Adrenal gland (tissue), 9 donors: ENCODE measurements at regions not wholly inside any gene's neighbourhood (a gene's known extent, or its start where the extent isn't known, plus 50 kb on each side); places are given as distances from the start of the nearest gene placed in this dataset.

ENCODE experiments used
- DNase-seq, 7 donors: peaks; one replicate each; pipeline ENCODE4 v3.0.0-alpha.2; 2019 to 2020
- H3K27ac ChIP-seq, 5 donors: fragments of 200-600 bp; sonication (generic) in 4 of 5; 1 replicate in 3 of 5; 2 replicates in 2 of 5; pipeline versions ENCODE4 v1.5.1 to v1.8.0; 2016 to 2020; ENCODE audit warnings: mild to moderate bottlenecking in 1 of 5
- H3K27me3 ChIP-seq: fragments of 200-600 bp; 2 replicates; pipeline ENCODE4 v1.8.0; 2021
- H3K36me3 ChIP-seq, 2 donors: fragments of 200-600 bp; replicated peaks in 1 of 2; 1 replicate in 1 of 2; 2 replicates in 1 of 2; pipeline versions ENCODE4 v1.5.1 to v1.8.0; 2018 to 2022
- H3K4me1 ChIP-seq, 2 donors: fragments of 200-600 bp; replicated peaks in 1 of 2; 1 replicate in 1 of 2; 2 replicates in 1 of 2; pipeline versions ENCODE4 v1.5.1 to v1.8.0; 2018 to 2021
- H3K4me3 ChIP-seq, 4 donors: fragments of 200-600 bp; sonication (generic) in 3 of 4; one replicate each; pipeline ENCODE4 v1.5.1; 2016 to 2018
- H3K9me3 ChIP-seq, 3 donors: fragments of 200-600 bp; sonication (generic) in 1 of 3; replicated peaks in 1 of 3; 1 replicate in 2 of 3; 2 replicates in 1 of 3; pipeline versions ENCODE4 v1.5.1 to v1.8.0; 2016 to 2021
- POLR2A ChIP-seq, 2 donors: fragments of 450-650 bp; IDR thresholded peaks; one replicate each; pipeline ENCODE4 v1.6.1; 2017; ENCODE audit warnings: antibody characterized with exemption in 2 of 2, mild to moderate bottlenecking in 2 of 2, moderate library complexity in 1 of 2
- WGBS, 4 donors: extraction: QIAGEN DNeasy Blood & Tissue Kit in 2 of 4; methylation state at CpG; one replicate each; pipeline versions ENCODE4 v1.1.5 to v1.1.7; 2013 to 2017; 5-methylcytosine and 5-hydroxymethylcytosine counted together
- intact Hi-C, 2 donors: fragments of 100-400 bp; cut with DNase I; formaldehyde crosslinking; loops; one replicate each; pipeline versions ENCODE4 v1.14.1 to v1.15.0; 2022 to 2023
- TF ChIP-seq, protein P1 (sequence below), 6 experiments: fragments of 450-650 bp in 4 of 6; fragments of 200-600 bp in 2 of 6; sonication (generic) in 1 of 6; IDR thresholded peaks; 1 replicate in 5 of 6; 2 replicates in 1 of 6; pipeline versions ENCODE4 v1.5.1 to v1.8.0; 2016 to 2021; ENCODE audit warnings: antibody characterized with exemption in 6 of 6, mild to moderate bottlenecking in 2 of 6, moderate library complexity in 1 of 6
- donor health status: healthy with polysubstance abuse.
- donor health status: Bipolar disorder and iron deficiency.
- donor health status: DM: yes; HTN: yes; CAD: no.
- donor health status: DM: no; HTN: no; CAD: no.
- donor health status: DM: no; HTN: no; CAD: no.

GRCh38 chr21:14768042-14768441 is 221.9 kb upstream of the SAMSN1 start:
- Histone ChIP-seq H3K9me3 (no peaks in the 10 kb centered on the region), H3K27ac (no peak overlapping the region), H3K4me3 (no peak overlapping the region), H3K27me3 (no peaks in the 10 kb centered on the region), H3K36me3 (no peaks in the 10 kb centered on the region), H3K4me1 (peaks cover 0 to 6% of the 10 kb centered on the region in 2 donors)
- intact Hi-C loops, result no loop called here
- DNase-seq, result no peak
- 85 to 97% (median 89%) methylated on average over 2 of the region's 2 CpGs for WGBS, 4 donors
- TF ChIP-seq POLR2A (IDR thresholded peaks at IDR 0.05), result no peak
- TF ChIP-seq, protein P1, sequence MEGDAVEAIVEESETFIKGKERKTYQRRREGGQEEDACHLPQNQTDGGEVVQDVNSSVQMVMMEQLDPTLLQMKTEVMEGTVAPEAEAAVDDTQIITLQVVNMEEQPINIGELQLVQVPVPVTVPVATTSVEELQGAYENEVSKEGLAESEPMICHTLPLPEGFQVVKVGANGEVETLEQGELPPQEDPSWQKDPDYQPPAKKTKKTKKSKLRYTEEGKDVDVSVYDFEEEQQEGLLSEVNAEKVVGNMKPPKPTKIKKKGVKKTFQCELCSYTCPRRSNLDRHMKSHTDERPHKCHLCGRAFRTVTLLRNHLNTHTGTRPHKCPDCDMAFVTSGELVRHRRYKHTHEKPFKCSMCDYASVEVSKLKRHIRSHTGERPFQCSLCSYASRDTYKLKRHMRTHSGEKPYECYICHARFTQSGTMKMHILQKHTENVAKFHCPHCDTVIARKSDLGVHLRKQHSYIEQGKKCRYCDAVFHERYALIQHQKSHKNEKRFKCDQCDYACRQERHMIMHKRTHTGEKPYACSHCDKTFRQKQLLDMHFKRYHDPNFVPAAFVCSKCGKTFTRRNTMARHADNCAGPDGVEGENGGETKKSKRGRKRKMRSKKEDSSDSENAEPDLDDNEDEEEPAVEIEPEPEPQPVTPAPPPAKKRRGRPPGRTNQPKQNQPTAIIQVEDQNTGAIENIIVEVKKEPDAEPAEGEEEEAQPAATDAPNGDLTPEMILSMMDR (IDR thresholded peaks at IDR 0.05), result no peak

DNA sequence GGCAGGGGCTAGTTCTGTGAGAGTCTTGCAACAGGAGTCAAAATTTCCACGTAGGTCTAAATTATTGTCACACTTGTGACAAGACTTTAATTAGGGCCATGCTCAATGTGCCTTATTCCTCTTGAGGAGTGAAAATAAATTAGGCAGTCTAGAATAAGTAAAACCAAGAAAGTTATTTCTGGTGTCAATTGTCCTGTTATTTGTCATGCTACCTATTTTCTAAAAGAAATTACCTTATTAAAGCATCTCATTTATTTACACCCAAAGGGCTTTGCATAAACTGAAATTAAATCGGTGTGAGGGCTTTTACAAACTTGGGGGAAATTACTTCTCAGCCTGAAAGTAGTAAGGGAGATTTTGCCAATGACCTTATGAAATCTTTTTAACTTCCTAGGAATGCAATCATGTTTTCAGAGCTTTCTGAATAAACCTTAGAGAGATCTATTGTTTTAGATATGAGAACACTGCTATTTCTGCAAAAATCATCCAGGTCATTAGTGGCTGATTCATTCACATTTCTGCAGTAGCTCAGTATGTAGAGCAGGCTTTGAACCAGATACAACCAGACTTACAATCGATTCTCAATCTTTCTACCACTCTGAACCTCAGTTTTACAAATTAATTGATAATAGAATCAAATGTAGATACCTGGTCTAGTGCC is 221.2 kb upstream of the SAMSN1 start:
- DNase-seq, result no peak
- Histone ChIP-seq H3K36me3 (no peaks in the 10 kb centered on the region), H3K27ac (no peak overlapping the region), H3K4me3 (no peak overlapping the region), H3K4me1 (peaks cover 0 to 6% of the 10 kb centered on the region in 2 donors), H3K27me3 (no peaks in the 10 kb centered on the region), H3K9me3 (no peaks in the 10 kb centered on the region)
- TF ChIP-seq POLR2A (IDR thresholded peaks at IDR 0.05), result no peak
- TF ChIP-seq, protein P1 (IDR thresholded peaks at IDR 0.05), result no peak
- WGBS, 4 donors, result 69 to 74% (median 73%) methylated on average over 3 of the region's 3 CpGs
- intact Hi-C loops, result no loop called here

GRCh38 chr21:14766241-14766640 is 220.1 kb upstream of the SAMSN1 start:
- Histone ChIP-seq H3K27ac (no peak overlapping the region), H3K27me3 (no peaks in the 10 kb centered on the region), H3K9me3 (no peaks in the 10 kb centered on the region), H3K36me3 (no peaks in the 10 kb centered on the region), H3K4me1 (peaks cover 0 to 6% of the 10 kb centered on the region in 2 donors), H3K4me3 (no peak overlapping the region)
- 83 to 87% (median 86%) methylated on average over 5 of the region's 5 CpGs for WGBS, 4 donors
- TF ChIP-seq, protein P1 (IDR thresholded peaks at IDR 0.05), result no peak
- no peak for TF ChIP-seq POLR2A (IDR thresholded peaks at IDR 0.05)
- intact Hi-C loops, result no loop called here
- DNase-seq, result no peak

- no peaks in the 10 kb centered on the region for H3K36me3 ChIP-seq
- H3K27ac ChIP-seq, result peak overlapping the region in 2 of 5 donors; percentile 13 to 22
- 66 to 78% (median 75%) methylated on average over 4 of the region's 4 CpGs for WGBS, 4 donors
- no peak overlapping the region for H3K4me3 ChIP-seq
- H3K9me3 ChIP-seq, result no peaks in the 10 kb centered on the region
- peaks cover 0 to 6% of the 10 kb centered on the region in 2 donors for H3K4me1 ChIP-seq
- no peak for DNase-seq
- TF ChIP-seq, protein P1 (IDR thresholded peaks at IDR 0.05), result no peak
- no peak for TF ChIP-seq POLR2A (IDR thresholded peaks at IDR 0.05)
- intact Hi-C loops, result no loop called here
- H3K27me3 ChIP-seq, result no peaks in the 10 kb centered on the region
Observed at GRCh38 chr21:14763695-14764064, 217.6 kb upstream of the SAMSN1 start.
